HL-60 (cell line): ENCODE measurements at regions not wholly inside any gene's neighbourhood (a gene's known extent, or its start where the extent isn't known, plus 50 kb on each side); places are given as distances from the start of the nearest gene placed in this dataset.

Source experiments
- DNase-seq, 2 experiments: peaks; one replicate each; pipeline ENCODE4 v3.0.0-alpha.2; 2010 to 2020; ENCODE audit warnings: low read depth in 1 of 2, low spot score in 1 of 2
- H3K27ac ChIP-seq: fragments of 250-450 bp; sonication (Bioruptor Pico); replicated peaks from 2 replicates; pipeline ENCODE4 v1.5.1; 2020; ENCODE audit warnings: mild to moderate bottlenecking, moderate library complexity
- H3K27me3 ChIP-seq: fragments of 250-450 bp; sonication (Bioruptor Pico); 2 replicates; pipeline ENCODE4 v1.5.1; 2021; ENCODE audit warnings: mild to moderate bottlenecking, moderate library complexity; ENCODE audit not compliant: insufficient read depth, poor library complexity, severe bottlenecking
- H3K4me3 ChIP-seq: replicated peaks from 2 replicates; pipeline ENCODE4 v1.5.1; 2011; ENCODE audit warnings: mild to moderate bottlenecking, control low read depth, low read length; ENCODE audit not compliant: insufficient read depth
- GABPA ChIP-seq: IDR thresholded peaks from 2 replicates; pipeline ENCODE4 v1.6.1; 2012; ENCODE audit warnings: low read depth
- POLR2AphosphoS5 ChIP-seq: IDR thresholded peaks from 2 replicates; pipeline ENCODE4 v1.6.1; 2012; ENCODE audit warnings: low read depth
- SPI1 ChIP-seq: IDR thresholded peaks from 2 replicates; pipeline ENCODE4 v1.6.1; 2012; ENCODE audit warnings: low read depth, mild to moderate bottlenecking, borderline replicate concordance
- TF ChIP-seq, protein P1 (sequence below): IDR thresholded peaks from one replicate; pipeline ENCODE4 v1.5.1; 2011; ENCODE audit warnings: low read length, control low read depth, inconsistent platforms; ENCODE audit not compliant: insufficient read depth
- TF ChIP-seq, protein P2 (sequence below): IDR thresholded peaks from 2 replicates; pipeline ENCODE4 v1.6.1; 2012; ENCODE audit warnings: low read depth; ENCODE audit not compliant: insufficient replicate concordance

DNA sequence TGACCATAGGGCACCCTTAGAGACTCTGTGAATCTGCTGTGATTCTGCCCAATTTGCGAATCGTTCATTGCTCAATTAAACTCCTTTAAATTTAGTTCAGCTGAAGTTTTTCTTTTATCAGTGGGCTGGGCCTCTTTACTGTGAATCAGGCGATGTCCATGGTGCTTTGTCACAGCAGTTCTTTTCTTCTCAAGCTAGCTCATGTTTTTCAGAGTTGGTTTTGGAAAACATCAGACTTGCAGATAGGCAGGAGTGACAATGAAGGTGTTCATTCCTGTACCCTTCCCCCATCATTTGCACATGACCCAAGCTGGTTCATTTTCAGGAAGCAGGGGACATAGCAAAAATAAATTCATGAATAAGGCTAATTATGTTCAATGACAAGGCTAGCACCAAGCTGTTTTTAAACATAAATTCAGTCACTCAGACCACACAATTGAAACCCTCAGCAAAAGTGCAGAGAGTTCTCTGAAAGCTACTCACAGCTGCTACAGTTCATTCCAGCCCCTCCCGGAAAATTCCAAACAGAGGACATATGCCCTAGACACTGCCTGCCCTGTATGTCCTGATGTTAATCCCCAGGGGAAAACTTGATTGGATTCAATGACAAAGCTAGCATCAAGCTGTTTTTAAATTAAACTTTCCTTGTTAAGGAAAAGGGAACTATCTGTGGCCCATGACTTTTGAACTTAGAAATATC is 383.3 kb downstream of the C12orf75 start:
- no peak for TF ChIP-seq POLR2AphosphoS5
- TF ChIP-seq, protein P1, sequence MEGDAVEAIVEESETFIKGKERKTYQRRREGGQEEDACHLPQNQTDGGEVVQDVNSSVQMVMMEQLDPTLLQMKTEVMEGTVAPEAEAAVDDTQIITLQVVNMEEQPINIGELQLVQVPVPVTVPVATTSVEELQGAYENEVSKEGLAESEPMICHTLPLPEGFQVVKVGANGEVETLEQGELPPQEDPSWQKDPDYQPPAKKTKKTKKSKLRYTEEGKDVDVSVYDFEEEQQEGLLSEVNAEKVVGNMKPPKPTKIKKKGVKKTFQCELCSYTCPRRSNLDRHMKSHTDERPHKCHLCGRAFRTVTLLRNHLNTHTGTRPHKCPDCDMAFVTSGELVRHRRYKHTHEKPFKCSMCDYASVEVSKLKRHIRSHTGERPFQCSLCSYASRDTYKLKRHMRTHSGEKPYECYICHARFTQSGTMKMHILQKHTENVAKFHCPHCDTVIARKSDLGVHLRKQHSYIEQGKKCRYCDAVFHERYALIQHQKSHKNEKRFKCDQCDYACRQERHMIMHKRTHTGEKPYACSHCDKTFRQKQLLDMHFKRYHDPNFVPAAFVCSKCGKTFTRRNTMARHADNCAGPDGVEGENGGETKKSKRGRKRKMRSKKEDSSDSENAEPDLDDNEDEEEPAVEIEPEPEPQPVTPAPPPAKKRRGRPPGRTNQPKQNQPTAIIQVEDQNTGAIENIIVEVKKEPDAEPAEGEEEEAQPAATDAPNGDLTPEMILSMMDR = no peak
- TF ChIP-seq SPI1 = no peak
- TF ChIP-seq, protein P2, sequence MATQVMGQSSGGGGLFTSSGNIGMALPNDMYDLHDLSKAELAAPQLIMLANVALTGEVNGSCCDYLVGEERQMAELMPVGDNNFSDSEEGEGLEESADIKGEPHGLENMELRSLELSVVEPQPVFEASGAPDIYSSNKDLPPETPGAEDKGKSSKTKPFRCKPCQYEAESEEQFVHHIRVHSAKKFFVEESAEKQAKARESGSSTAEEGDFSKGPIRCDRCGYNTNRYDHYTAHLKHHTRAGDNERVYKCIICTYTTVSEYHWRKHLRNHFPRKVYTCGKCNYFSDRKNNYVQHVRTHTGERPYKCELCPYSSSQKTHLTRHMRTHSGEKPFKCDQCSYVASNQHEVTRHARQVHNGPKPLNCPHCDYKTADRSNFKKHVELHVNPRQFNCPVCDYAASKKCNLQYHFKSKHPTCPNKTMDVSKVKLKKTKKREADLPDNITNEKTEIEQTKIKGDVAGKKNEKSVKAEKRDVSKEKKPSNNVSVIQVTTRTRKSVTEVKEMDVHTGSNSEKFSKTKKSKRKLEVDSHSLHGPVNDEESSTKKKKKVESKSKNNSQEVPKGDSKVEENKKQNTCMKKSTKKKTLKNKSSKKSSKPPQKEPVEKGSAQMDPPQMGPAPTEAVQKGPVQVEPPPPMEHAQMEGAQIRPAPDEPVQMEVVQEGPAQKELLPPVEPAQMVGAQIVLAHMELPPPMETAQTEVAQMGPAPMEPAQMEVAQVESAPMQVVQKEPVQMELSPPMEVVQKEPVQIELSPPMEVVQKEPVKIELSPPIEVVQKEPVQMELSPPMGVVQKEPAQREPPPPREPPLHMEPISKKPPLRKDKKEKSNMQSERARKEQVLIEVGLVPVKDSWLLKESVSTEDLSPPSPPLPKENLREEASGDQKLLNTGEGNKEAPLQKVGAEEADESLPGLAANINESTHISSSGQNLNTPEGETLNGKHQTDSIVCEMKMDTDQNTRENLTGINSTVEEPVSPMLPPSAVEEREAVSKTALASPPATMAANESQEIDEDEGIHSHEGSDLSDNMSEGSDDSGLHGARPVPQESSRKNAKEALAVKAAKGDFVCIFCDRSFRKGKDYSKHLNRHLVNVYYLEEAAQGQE = no peak
- TF ChIP-seq GABPA = no peak

DNA sequence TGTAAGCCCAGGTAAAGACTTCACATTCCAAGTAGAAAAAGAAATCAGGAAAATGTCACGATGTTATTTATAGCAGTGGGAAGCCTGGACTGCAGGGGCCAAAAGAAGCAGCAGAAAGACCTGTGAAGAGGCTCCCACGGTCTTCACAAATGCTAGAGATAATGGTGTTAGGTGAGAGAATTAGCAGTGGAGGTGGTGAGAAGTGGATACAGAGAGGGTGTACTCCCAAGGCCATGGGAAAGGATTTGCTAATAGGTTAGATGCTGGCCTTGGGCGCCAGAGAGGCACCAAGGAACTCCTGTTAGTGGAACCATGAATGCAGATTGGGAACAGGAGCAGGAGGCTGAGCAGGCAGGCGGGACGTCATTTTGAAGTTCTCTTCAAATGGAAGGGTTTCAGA is 386.1 kb downstream of the C12orf75 start:
- TF ChIP-seq, protein P2 = no peak
- TF ChIP-seq SPI1 (no peak), POLR2AphosphoS5 (no peak), GABPA (no peak)
- TF ChIP-seq, protein P1 = no peak
- no peaks in the 10 kb centered on the region for H3K27me3 ChIP-seq
- H3K4me3 ChIP-seq = no peak overlapping the region
- H3K27ac ChIP-seq = no peak overlapping the region
- no peak for DNase-seq

More for the DNA sequence above, 383.3 kb downstream of the C12orf75 start:
- Histone ChIP-seq H3K4me3 (no peak overlapping the region), H3K27ac (no peak overlapping the region), H3K27me3 (no peaks in the 10 kb centered on the region)
- DNase-seq = no peak

DNA sequence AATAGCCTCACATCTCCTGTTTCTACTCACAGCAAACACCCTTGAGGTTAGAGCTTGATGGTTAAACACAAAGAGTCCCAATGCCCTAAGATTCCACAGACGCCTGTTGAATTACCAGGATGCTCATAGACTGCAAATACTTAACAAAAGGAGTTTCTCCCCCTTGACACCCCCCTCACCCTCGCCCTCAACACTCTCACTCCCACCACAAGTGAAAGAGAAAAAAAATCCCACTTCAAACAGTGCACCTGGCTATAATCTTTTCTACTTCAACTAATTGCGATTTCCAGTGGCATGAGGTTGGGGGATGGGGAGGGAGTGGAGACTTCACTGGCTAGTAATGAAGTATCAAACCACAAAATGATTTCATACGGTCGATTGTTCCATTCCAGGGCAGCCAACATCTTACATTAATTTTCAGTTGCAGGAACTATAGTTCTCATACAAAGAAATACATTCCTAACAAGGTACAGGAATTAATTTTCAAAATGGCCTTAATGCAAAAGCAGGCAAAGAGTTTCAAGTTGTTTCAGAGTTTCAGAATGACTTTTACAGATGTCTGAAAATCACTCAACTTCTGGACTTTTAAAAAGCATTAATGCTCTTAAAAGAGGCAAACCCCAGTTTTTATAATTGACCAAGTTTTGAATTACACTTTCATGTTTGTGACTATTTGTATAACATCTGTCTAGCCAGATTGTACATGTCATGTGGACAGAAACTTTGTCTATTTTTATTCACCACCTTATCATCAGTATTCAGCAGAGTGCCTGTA is 390.7 kb downstream of the C12orf75 start:
- no peak for DNase-seq
- TF ChIP-seq SPI1 (no peak), GABPA (no peak), POLR2AphosphoS5 (no peak)
- TF ChIP-seq, protein P2 = no peak
- TF ChIP-seq, protein P1 = no peak
- H3K27ac ChIP-seq = no peak overlapping the region
- H3K27me3 ChIP-seq = no peaks in the 10 kb centered on the region
- no peak overlapping the region for H3K4me3 ChIP-seq
